Anterior cingulate cortex (tissue), 58 donors: ENCODE measurements at regions not wholly inside any gene's neighbourhood (a gene's known extent, or its start where the extent isn't known, plus 50 kb on each side); places are given as distances from the start of the nearest gene placed in this dataset.
A peak's percentile ranks its signal among the peaks of the same experiment; 100 is the strongest.
"Not testable (repeated sequence)": the region's sequence is repeated elsewhere in the genome, so short reads cannot be mapped to it uniquely, and the experiment has no call there.

Source experiments
- DNase-seq, 58 donors: peaks; one replicate each; lab custom pipeline; 2025; lab: John Stamatoyannopoulos, UW

DNA sequence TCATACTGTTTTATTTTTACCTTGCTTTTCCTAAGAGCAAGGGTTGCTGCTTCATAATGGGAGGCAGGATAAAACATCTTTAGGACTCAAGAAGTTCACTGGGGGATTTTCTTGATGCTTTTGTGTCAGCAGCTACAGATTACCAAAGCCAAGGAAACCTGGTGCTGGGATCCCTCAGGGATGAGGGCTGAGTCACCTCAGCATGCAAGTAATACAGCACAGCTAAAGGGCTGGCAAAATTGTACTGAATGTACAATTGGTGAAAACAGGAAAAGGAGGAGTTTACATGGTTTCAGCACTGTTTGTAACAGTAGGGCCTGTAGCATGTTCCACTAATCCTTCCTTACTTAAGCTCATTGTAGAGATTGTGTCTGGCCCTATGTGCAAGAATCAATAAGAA lies 1056.8 kb downstream of the SORCS1 start:
- no peak for DNase-seq

DNA sequence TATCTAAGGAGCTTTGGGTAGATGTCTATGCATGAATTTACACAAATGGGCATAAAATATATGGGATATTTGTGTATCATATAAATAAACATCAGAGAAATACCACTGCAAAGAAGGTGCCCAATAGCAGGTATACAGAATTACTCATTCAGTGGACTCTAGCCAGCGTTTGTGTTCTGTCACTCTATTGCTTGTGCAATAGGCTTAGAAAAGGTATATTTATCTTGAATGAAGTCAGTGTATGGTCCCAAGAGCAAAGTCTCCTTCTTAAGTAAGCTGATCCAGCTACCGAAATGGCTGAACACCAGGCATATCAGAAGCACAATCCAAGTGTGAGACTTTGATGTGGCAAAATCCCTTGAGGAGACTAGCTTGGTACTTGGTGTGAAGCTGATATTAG lies 1058.4 kb downstream of the SORCS1 start:
- DNase-seq = no peak

- no peak for DNase-seq
These were observed 1074.7 kb downstream of the SORCS1 start for GRCh38 chr10:106089855-106090254.

GRCh38 chr10:106086391-106086790 lies 1078.1 kb downstream of the SORCS1 start:
- no peak for DNase-seq

DNA sequence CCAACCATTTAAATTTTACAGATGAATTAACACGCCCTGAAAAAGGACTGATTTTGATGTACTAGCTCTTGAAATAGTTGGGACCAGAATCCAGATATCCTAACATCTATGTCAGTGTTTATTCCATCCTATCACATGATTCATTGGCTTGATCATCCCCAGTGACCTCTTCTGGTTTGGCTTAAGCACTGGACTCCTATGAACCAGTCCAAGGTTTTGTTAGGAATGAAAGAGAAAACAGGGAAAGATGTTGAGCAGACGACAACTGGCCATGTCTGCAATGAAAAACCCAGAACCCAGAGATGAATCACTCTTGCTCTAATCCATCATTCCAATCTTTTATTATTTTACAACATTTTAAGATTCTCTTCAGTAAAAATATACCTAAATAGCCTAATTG lies 1080.9 kb downstream of the SORCS1 start:
- no peak for DNase-seq

GRCh38 chr10:106082865-106083264 lies 1081.6 kb downstream of the SORCS1 start:
- no peak for DNase-seq

- no peak for DNase-seq
These were observed 1085.5 kb downstream of the SORCS1 start for GRCh38 chr10:106078895-106079576.

DNA sequence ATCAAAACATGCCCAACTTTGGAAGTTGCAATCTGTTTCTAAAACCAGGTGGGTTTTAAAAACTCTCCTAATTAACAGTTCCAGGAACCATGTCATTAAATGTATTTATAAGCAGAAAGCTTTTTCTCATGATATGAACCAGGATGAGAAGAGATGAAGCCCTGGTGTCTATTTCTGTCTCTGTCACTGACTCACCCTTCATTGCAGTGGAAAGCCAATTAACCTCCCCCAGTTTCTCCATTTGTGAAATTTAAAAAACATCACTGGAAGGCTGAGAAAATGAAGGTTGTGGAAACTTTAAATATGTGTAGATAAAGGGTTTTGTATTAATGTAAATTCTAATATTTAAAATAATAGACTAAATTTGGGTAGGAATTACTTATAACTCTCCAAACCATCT lies 1088.0 kb downstream of the SORCS1 start:
- DNase-seq = peak in 2 of 58 donors; percentile 1 to 31

DNA sequence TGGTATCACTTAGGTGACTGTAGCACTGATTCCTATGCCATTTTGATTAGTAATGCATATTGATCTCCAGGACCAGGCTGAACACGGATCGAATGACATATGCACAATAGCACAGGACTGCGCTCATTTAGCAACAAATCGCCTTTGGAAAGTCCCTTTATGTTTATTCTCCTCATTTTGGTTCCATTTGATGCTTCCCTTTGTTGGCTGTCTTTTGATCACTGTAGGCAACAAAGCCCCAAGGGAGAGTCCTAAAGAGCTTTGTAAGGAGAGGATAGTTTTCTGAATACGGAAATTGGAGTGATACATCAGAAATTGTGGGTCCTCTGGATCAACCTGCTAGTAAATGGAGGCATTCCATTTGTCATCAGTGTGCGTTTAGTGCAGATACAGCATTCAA lies 1111.4 kb downstream of the SORCS1 start:
- no peak for DNase-seq

DNA sequence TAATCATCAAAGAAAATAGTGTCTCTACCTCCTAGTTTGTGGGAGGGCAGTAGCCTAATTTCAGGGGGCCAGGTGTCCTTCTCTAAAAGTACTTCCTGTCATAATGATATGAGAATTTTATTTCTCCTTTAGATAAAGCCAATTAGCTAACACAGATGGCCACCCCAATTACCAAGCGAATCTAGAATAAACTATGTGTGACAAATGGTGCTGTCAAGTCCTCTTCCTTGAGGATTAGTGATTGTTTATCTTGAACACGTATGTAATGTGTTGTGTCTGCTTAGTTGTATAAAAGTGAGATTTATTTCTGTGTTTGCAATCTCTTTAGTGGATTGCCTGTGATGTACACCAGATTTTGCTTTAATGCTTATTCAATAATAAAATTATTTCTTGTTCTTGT lies 1120.0 kb downstream of the SORCS1 start:
- DNase-seq = no peak

DNA sequence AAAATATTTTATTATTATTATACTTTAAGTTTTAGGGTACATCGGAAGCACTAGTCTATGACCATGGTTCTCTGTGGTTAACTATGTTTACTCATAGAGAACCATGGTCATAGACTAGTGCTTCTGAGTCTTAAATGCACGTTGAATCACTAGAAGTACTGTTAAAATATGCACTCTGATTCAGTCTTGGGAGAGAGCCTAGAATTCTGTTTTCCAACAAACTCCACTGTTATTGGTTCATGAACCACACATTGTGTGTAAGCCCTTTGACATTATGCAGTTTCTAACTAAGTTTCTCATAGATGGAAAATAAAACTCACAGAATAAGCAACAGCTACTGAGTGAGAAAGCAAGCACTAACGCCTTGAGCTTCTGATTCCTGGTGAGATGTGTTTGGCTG lies 1120.6 kb downstream of the SORCS1 start:
- DNase-seq = no peak

GRCh38 chr10:106038246-106038645 lies 1126.3 kb downstream of the SORCS1 start:
- DNase-seq = no peak

DNA sequence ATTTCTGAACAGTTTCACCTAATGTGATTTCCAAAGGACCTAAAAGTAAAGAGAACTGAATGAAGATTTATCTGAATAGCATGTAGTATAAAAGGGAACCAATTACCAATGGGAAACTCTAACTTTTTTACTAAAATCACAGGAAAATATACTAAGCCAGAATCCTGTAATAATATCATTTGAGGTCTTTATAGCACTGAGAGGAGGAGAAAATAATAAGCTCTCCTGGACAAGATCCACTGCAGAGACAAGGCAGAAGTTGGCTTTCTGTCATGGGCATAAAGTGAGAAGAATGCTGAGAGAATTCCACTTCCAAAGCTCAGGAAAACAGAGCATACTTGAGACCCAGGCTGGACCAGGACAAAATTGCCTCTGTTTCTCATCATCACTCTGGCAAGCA lies 1131.4 kb downstream of the SORCS1 start:
- DNase-seq = no peak

DNA sequence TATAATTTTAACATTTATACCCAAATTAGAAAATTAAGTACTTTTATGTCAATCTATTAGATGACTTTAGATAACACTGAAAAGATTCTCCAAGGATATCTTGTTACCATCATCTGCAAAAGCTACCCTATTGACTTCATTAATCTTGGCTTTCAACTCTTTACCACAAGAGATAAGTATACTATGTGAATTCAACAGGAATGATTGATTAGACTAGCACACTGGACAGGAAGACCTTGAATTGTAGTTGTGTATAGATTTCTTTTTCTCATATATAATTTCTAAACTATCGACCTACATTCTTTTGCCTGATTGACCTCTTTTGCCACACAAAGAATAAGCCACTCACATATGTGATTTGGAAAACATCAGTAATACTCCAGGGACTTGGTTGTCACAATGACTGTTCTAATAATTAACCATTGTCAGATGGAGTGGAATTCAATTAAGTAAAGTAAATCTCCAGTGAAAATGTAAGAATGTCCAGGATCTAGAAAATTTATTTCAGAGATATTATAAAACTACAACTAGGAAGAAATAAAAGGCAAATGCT lies 1132.0 kb downstream of the SORCS1 start:
- no peak for DNase-seq

GRCh38 chr10:106027240-106027639 lies 1137.3 kb downstream of the SORCS1 start:
- DNase-seq = no peak

DNA sequence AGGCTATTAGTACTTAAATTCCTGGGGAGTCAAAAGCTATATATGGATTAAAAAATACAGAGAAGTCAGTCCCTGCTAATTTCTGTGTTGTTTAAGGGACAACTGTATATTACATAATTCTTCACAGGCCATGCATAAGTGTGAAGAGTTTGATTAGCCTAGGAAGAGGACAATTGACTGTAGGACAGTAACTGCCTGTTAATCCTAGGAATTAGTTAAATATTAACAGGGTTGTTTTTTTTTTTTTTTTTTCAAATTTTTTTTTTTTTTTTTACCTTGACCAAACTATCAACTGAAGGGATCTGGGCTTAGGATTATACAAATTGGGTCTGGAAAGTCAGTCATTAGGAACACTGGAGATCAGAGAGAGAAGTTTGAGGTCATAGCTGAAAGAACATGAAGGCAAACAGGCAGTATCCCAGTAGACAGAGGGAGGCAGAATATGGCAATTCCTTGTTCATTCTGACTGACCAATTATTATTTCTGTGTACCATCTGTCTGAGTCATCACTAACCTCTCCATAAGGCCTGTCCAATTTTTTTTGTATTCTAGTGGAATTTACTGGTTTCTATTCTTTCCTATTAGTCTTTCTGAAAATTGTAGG lies 1139.2 kb downstream of the SORCS1 start:
- DNase-seq = no peak

- no peak for DNase-seq
These were observed 1141.2 kb downstream of the SORCS1 start for GRCh38 chr10:106023329-106023728.

DNA sequence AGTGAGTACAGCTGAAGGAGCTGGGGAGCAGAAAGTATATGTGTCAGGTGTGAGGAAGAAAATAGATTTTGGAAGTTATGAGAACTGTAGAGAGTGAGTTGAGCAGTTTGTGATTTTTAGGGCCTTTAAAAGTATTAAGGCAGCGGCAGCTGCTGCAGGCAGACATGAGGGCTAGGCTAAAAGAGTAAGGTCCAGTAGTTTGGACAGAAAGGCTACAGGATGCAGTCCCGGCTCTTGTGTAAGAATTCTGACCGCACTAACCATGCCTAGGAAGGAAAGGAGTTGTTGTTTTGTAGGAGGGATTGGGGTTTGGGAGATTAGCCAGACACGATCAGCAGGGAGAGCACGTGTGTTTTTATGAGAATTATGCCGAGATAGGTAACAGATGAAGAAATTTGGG lies 1144.9 kb downstream of the SORCS1 start:
- DNase-seq = not testable (repeated sequence)

DNA sequence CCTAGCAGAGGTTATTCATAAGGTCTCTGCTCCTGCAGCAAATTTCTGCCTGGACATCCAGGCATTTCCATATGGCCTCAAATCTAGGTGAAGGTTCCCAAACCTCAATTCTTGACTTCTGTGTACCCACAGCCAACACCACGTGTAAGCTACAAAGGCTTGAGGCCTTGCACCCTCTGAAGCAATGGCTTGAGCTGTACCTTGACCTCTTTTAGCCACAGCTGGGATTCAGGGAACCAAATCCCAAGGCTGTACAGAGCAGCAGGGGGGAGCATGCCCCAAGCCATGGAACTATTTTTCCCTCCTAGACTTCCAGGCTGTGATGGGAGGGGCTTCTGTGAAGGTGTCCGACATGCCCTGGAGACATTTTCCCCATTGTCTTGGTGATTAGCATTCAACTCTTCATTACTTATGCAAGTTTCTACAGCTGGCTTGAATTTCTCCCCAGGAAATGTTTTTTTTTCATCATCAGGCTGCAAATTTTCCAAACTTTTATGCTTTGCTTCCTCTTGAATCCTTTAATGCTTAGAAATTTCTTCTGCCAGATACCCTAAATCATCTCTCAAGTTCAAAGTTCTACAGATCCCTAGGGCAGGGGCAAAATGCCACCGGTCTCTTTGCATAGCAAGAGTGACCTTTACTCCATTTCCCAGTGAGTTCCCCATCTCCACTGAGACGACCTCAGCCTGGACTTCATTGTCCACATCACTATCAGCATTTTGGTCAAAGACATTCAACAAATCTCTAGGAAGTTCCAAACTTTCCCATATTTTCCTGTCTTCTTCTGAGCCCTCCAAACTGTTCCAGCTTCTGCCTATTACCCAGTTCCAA lies 1148.9 kb downstream of the SORCS1 start:
- DNase-seq = not testable (repeated sequence)

- no peak for DNase-seq
These were observed 1153.3 kb downstream of the SORCS1 start for GRCh38 chr10:106011250-106011649.

GRCh38 chr10:106000721-106001120 lies 1163.8 kb downstream of the SORCS1 start:
- no peak for DNase-seq
